Glomerular endothelial cell (primary cell): ENCODE measurements at regions not wholly inside any gene's neighbourhood (a gene's known extent, or its start where the extent isn't known, plus 50 kb on each side); places are given as distances from the start of the nearest gene placed in this dataset.

Experiments
- DNase-seq: peaks from one replicate; pipeline ENCODE4 v3.0.0-alpha.2; 2011; ENCODE audit warnings: low read depth, low spot score; ENCODE audit errors: extremely low read depth

GRCh38 chr6:23277521-23278179 is 708.3 kb downstream of the HDGFL1 start:
- no peak for DNase-seq

GRCh38 chr6:23278180-23278532 is 708.8 kb downstream of the HDGFL1 start:
- no peak for DNase-seq

- no peak for DNase-seq
These were observed 711.1 kb downstream of the HDGFL1 start for GRCh38 chr6:23280437-23280836.

- no peak for DNase-seq
These were observed 713.1 kb downstream of the HDGFL1 start for GRCh38 chr6:23282252-23283021.

GRCh38 chr6:23293653-23294052 is 724.3 kb downstream of the HDGFL1 start:
- DNase-seq = no peak

- no peak for DNase-seq
These were observed 732.2 kb downstream of the HDGFL1 start for GRCh38 chr6:23301556-23301955.

- DNase-seq = no peak
These were observed 733.1 kb downstream of the HDGFL1 start for GRCh38 chr6:23302514-23302913.

GRCh38 chr6:23305325-23305943 is 736.1 kb downstream of the HDGFL1 start:
- no peak for DNase-seq

- DNase-seq = no peak
These were observed 737.0 kb downstream of the HDGFL1 start for GRCh38 chr6:23306251-23306950.

GRCh38 chr6:23307516-23307915 is 738.1 kb downstream of the HDGFL1 start:
- no peak for DNase-seq

GRCh38 chr6:23308166-23308565 is 738.8 kb downstream of the HDGFL1 start:
- DNase-seq = no peak

GRCh38 chr6:23311211-23311610 is 741.8 kb downstream of the HDGFL1 start:
- no peak for DNase-seq

- no peak for DNase-seq
These were observed 746.8 kb downstream of the HDGFL1 start for GRCh38 chr6:23316131-23316530.

- DNase-seq = no peak
These were observed 747.6 kb downstream of the HDGFL1 start for GRCh38 chr6:23316931-23317330.

- no peak for DNase-seq
These were observed 750.2 kb downstream of the HDGFL1 start for GRCh38 chr6:23319582-23319981.

- DNase-seq = no peak
These were observed 751.2 kb downstream of the HDGFL1 start for GRCh38 chr6:23320471-23321015.

GRCh38 chr6:23323897-23324296 is 754.5 kb downstream of the HDGFL1 start:
- DNase-seq = no peak

GRCh38 chr6:23325065-23325464 is 755.7 kb downstream of the HDGFL1 start:
- DNase-seq = no peak

GRCh38 chr6:23327621-23328020 is 758.3 kb downstream of the HDGFL1 start:
- no peak for DNase-seq

- no peak for DNase-seq
These were observed 759.7 kb downstream of the HDGFL1 start for GRCh38 chr6:23329086-23329485.

- no peak for DNase-seq
These were observed 761.3 kb downstream of the HDGFL1 start for GRCh38 chr6:23330632-23331031.
